ENCODE measurements at regions not wholly inside any gene's neighbourhood (a gene's known extent, or its start where the extent isn't known, plus 50 kb on each side); places are given as distances from the start of the nearest gene placed in this dataset.

- TF ChIP-seq, protein P1, sequence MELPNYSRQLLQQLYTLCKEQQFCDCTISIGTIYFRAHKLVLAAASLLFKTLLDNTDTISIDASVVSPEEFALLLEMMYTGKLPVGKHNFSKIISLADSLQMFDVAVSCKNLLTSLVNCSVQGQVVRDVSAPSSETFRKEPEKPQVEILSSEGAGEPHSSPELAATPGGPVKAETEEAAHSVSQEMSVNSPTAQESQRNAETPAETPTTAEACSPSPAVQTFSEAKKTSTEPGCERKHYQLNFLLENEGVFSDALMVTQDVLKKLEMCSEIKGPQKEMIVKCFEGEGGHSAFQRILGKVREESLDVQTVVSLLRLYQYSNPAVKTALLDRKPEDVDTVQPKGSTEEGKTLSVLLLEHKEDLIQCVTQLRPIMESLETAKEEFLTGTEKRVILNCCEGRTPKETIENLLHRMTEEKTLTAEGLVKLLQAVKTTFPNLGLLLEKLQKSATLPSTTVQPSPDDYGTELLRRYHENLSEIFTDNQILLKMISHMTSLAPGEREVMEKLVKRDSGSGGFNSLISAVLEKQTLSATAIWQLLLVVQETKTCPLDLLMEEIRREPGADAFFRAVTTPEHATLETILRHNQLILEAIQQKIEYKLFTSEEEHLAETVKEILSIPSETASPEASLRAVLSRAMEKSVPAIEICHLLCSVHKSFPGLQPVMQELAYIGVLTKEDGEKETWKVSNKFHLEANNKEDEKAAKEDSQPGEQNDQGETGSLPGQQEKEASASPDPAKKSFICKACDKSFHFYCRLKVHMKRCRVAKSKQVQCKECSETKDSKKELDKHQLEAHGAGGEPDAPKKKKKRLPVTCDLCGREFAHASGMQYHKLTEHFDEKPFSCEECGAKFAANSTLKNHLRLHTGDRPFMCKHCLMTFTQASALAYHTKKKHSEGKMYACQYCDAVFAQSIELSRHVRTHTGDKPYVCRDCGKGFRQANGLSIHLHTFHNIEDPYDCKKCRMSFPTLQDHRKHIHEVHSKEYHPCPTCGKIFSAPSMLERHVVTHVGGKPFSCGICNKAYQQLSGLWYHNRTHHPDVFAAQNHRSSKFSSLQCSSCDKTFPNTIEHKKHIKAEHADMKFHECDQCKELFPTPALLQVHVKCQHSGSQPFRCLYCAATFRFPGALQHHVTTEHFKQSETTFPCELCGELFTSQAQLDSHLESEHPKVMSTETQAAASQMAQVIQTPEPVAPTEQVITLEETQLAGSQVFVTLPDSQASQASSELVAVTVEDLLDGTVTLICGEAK (IDR thresholded peaks at IDR 0.05; ENCODE audit: borderline replicate concordance) = no peak
- TF ChIP-seq TCF3 (IDR thresholded peaks at IDR 0.05; ENCODE audit: borderline replicate concordance, insufficient read depth, low read depth, low read length) (no peak), MTA3 (IDR thresholded peaks at IDR 0.05; ENCODE audit: borderline replicate concordance, low read length) (no peak), NFXL1 (IDR thresholded peaks at IDR 0.05; ENCODE audit: borderline replicate concordance) (no peak)
These were observed 78.4 kb upstream of the MEX3C start (continued) for GRCh38 chr18:51275712-51276476.

DNA sequence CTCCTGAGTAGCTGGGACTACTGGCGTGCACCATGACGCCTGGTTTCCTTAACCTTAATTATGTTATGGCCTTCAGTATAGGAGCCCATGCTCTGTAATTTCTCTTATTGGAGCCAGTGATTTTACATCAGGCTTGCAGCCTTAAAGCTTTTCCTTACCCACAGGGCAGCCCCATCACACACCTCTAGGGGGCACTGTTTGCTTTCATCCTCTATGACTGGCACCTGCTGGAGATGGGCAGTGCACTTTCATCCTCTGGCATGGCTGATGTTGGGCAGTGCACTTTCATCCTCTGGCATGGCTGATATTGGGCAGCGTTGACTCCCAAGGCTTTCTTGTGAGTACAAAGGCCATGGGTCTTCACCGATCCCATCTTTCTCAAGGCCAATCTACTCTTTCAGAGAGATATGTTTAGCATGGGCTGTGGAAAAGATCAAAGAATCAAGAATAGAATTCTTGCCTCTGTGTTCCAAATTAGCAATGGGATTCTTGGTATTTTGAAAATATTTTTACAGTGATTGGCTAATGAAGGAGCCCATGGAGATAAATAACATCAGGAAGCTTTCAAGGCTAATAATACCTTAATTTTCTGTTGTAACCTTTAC, 80.7 kb upstream of the MEX3C start:
- ChIA-PET POLR2A (interaction anchor here (0.6 kb wide), 1 partner anchor 143 kb away, joined by 5 read pairs; no protein-coding TSS in a partner anchor), CTCF (interaction anchor here (0.7 to 2.6 kb wide), 14 partner anchors 9 to 332 kb away, joined by 3 to 7 read pairs (median 3); no protein-coding TSS in a partner anchor), RAD21 (ENCODE audit: unreplicated experiment) (interaction anchor here (0.6 to 0.8 kb wide), 2 partner anchors 121 to 1118 kb away, joined by 3 to 4 read pairs; no protein-coding TSS in a partner anchor), SMC1A (ENCODE audit: uncharacterized antibody, unreplicated experiment) (interaction anchor here (1.0 to 1.9 kb wide), 4 partner anchors 14 to 107 kb away, joined by 3 to 7 read pairs (median 4); no protein-coding TSS in a partner anchor)
- Histone ChIP-seq H3K4me3 (no peak overlapping the region), H3K79me2 (ENCODE audit: control insufficient read depth, insufficient read depth, low read length) (no peaks in the 10 kb centered on the region), H3K36me3 (ENCODE audit: control insufficient read depth in 2 of 2, insufficient read depth in 2 of 2, low read length in 1 of 2) (no peaks in the 10 kb centered on the region), H4K20me1 (ENCODE audit: control insufficient read depth, insufficient read depth) (no peaks in the 10 kb centered on the region), H2AFZ (ENCODE audit: control insufficient read depth, low read depth, low read length) (no peak overlapping the region), H3K27me3 (replicated peaks in 1 of 2; ENCODE audit: control insufficient read depth in 2 of 2, insufficient read depth in 2 of 2, low read length in 1 of 2) (no peaks in the 10 kb centered on the region), H3K4me1 (ENCODE audit: control insufficient read depth, insufficient read depth, low read length) (peaks cover 9% of the 10 kb centered on the region; the same call in 1 of the 2 replicates), H3K9me3 (replicated peaks; ENCODE audit: control insufficient read depth, insufficient read depth, low read length) (no peaks in the 10 kb centered on the region), H3K9ac (ENCODE audit: control insufficient read depth, insufficient read depth, low read length) (no peak overlapping the region), H3K27ac (ENCODE audit: control insufficient read depth, insufficient read depth) (no peak overlapping the region), H3K4me2 (ENCODE audit: control insufficient read depth, insufficient read depth) (no peak overlapping the region)
- TF ChIP-seq RAD21 (IDR thresholded peaks at IDR 0.05; ENCODE audit: insufficient read depth, low read depth, low read length) = peak; percentile 44
- no peak for TF ChIP-seq E2F8 (IDR thresholded peaks at IDR 0.05; ENCODE audit: low read depth, partially characterized antibody)
- TF ChIP-seq, protein P2, sequence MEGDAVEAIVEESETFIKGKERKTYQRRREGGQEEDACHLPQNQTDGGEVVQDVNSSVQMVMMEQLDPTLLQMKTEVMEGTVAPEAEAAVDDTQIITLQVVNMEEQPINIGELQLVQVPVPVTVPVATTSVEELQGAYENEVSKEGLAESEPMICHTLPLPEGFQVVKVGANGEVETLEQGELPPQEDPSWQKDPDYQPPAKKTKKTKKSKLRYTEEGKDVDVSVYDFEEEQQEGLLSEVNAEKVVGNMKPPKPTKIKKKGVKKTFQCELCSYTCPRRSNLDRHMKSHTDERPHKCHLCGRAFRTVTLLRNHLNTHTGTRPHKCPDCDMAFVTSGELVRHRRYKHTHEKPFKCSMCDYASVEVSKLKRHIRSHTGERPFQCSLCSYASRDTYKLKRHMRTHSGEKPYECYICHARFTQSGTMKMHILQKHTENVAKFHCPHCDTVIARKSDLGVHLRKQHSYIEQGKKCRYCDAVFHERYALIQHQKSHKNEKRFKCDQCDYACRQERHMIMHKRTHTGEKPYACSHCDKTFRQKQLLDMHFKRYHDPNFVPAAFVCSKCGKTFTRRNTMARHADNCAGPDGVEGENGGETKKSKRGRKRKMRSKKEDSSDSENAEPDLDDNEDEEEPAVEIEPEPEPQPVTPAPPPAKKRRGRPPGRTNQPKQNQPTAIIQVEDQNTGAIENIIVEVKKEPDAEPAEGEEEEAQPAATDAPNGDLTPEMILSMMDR (IDR thresholded peaks at IDR 0.05 in 2 of 3, conservative IDR thresholded peaks at IDR 0.05 in 1 of 3; ENCODE audit: control insufficient read depth in 2 of 3, extremely low read depth in 1 of 3, insufficient read depth in 1 of 3, low read depth in 3 of 3, low read length in 3 of 3) = peak; percentile 33 to 61 (median 59)
- 62% methylated on average over 4 of the region's 4 CpGs for WGBS (ENCODE audit: insufficient coverage, insufficient replicate concordance, low lambda C conversion rate, missing lambda C conversion rate)
- ATAC-seq (peak; percentile 72), DNase-seq (ENCODE audit: low read depth, low spot score) (no peak), FAIRE-seq (no peak)
- in situ Hi-C loops (cut with MboI) = no loop called here
- intact Hi-C loops (cut with micrococcal nuclease; ENCODE audit: unreplicated experiment) = no loop called here
- no TSS peak for BruUV-seq (replicated peaks)

Data from GM12878 (cell line).